ENCODE measurements at regions not wholly inside any gene's neighbourhood (a gene's known extent, or its start where the extent isn't known, plus 50 kb on each side); places are given as distances from the start of the nearest gene placed in this dataset.

- Histone ChIP-seq H4K91ac (ENCODE audit: insufficient read depth, low read depth, low read length) (no peak overlapping the region), H3K27ac (ENCODE audit: insufficient read depth, low read length) (no peak overlapping the region), H3K4me3 (ENCODE audit: insufficient read depth, low read depth, low read length) (no peak overlapping the region), H3K4me1 (ENCODE audit: control insufficient read depth, insufficient read depth, low read length) (no peaks in the 10 kb centered on the region), H3K14ac (replicated peaks; ENCODE audit: low read depth, low read length) (no peak overlapping the region), H3K18ac (ENCODE audit: low read depth, low read length) (no peak overlapping the region), H3K9me1 (ENCODE audit: insufficient read depth, low read length) (no peaks in the 10 kb centered on the region), H3K56ac (ENCODE audit: extremely low read depth, insufficient read depth, low read length) (no peak overlapping the region), H2AFZ (replicated peaks; ENCODE audit: low read length, poor library complexity) (no peak overlapping the region), H2BK120ac (ENCODE audit: low read depth, low read length) (no peak overlapping the region), H3K23ac (ENCODE audit: low read depth, low read length) (no peak overlapping the region), H3K27me3 (ENCODE audit: control insufficient read depth, insufficient read depth, low read length) (no peaks in the 10 kb centered on the region), H2BK5ac (ENCODE audit: low read depth, low read length, poor library complexity, severe bottlenecking) (no peak overlapping the region), H3K4me2 (ENCODE audit: low read depth, low read length) (no peak overlapping the region), H2BK20ac (ENCODE audit: low read depth, low read length) (no peak overlapping the region), H3K9ac (ENCODE audit: low read depth, low read length) (no peak overlapping the region), H2BK15ac (ENCODE audit: low read depth, low read length) (no peak overlapping the region), H4K20me1 (ENCODE audit: insufficient read depth, low read length) (no peaks in the 10 kb centered on the region), H3K9me3 (ENCODE audit: control insufficient read depth, insufficient read depth, low read length) (no peaks in the 10 kb centered on the region), H3K36me3 (ENCODE audit: control insufficient read depth, insufficient read depth, low read length) (no peaks in the 10 kb centered on the region), H2AK5ac (ENCODE audit: low read depth, low read length) (no peak overlapping the region), H4K5ac (ENCODE audit: low read depth, low read length) (no peak overlapping the region), H4K8ac (ENCODE audit: low read depth in 2 of 2, low read length in 2 of 2) (no peak overlapping the region), H3K4ac (ENCODE audit: low read depth, low read length) (no peak overlapping the region), H2AK9ac (replicated peaks; ENCODE audit: low read depth, low read length, poor library complexity) (no peak overlapping the region), H3K79me1 (ENCODE audit: low read depth in 1 of 2, low read length in 2 of 2) (no peaks in the 10 kb centered on the region)
- intact Hi-C loops (cut with micrococcal nuclease) (no loop called here), dilution Hi-C loops (cut with HindIII; ENCODE audit: low sequenced_read_pairs, unreplicated experiment) (no loop called here), in situ Hi-C loops (cut with MboI; ENCODE audit: low sequenced_read_pairs) (no loop called here)
- POLR2A ChIA-PET (ENCODE audit: unreplicated experiment), result no interaction called here
- 17% methylated on average over 2 of the region's 4 CpGs; no CpG with 5 or more reads in 1 of the 2 experiments for WGBS, 2 experiments (ENCODE audit: extremely low coverage in 2 of 2, insufficient read length in 1 of 2)
- TF ChIP-seq CHD1 (IDR thresholded peaks at IDR 0.05; ENCODE audit: low read depth, low read length) (no peak), POLR2A (IDR thresholded peaks at IDR 0.05; ENCODE audit: low read depth, low read length) (no peak), MAFK (IDR thresholded peaks at IDR 0.05; ENCODE audit: low read depth, low read length) (no peak), RCOR1 (IDR thresholded peaks at IDR 0.05; ENCODE audit: insufficient replicate concordance, low read length) (no peak), ELK1 (IDR thresholded peaks at IDR 0.05; ENCODE audit: borderline replicate concordance, low read depth, low read length) (no peak), MXI1 (IDR thresholded peaks at IDR 0.05; ENCODE audit: borderline replicate concordance, low read depth, low read length) (no peak), RAD21 (IDR thresholded peaks at IDR 0.05; ENCODE audit: low read length) (no peak), MAZ (IDR thresholded peaks at IDR 0.05; ENCODE audit: borderline replicate concordance, low read depth, low read length) (no peak), RFX5 (IDR thresholded peaks at IDR 0.05; ENCODE audit: low read depth, low read length) (no peak), CTCF (conservative IDR thresholded peaks at IDR 0.05; ENCODE audit: low read depth, low read length) (no peak), SMC3 (IDR thresholded peaks at IDR 0.05; ENCODE audit: low read depth, low read length) (no peak), NFE2L2 (IDR thresholded peaks at IDR 0.05; ENCODE audit: low read depth, low read length) (no peak), USF2 (IDR thresholded peaks at IDR 0.05; ENCODE audit: low read depth, low read length) (no peak), BHLHE40 (IDR thresholded peaks at IDR 0.05; ENCODE audit: low read depth, low read length) (no peak)
- CTCF ChIA-PET, result no interaction called here
- ATAC-seq (ENCODE audit: low read depth), result no peak
- BruUV-seq (replicated peaks), result no TSS peak
- DNase-seq, result no peak
Observed at GRCh38 chr9:17862101-17862500, 283.2 kb downstream of the SH3GL2 start.
